Stimulated activated CD4-positive, alpha-beta T cell treated with anti-CD3 and anti-CD28 coated beads, Interleukin-1b, Interleukin-23, amount 100 ng/mL, for 48 hours (primary cell): ENCODE measurements at regions not wholly inside any gene's neighbourhood (a gene's known extent, or its start where the extent isn't known, plus 50 kb on each side); places are given as distances from the start of the nearest gene placed in this dataset.

ENCODE experiments used
- DNase-seq: peaks from one replicate; pipeline ENCODE4 v3.0.0-alpha.2; 2020

DNA sequence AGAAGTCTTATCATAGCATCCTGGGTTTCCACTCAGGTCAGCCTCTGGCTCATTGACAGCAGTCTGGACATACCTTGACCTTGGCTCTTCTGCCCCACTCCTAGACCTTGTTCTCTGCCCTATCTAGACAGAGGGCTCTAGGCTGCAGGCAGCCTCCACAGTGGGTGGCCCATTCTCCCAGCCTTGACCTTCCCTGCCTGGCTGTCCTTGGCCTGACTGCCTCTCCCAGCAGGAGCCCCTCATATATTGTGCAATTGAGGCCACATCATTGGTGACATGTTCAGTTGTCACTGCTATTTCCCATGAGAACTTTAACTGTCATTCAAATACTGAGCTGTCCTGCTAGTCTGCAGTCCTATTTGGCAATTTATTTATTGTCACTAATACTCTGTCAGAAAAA lies 503.4 kb downstream of the PLXNA4 start:
- no peak for DNase-seq

DNA sequence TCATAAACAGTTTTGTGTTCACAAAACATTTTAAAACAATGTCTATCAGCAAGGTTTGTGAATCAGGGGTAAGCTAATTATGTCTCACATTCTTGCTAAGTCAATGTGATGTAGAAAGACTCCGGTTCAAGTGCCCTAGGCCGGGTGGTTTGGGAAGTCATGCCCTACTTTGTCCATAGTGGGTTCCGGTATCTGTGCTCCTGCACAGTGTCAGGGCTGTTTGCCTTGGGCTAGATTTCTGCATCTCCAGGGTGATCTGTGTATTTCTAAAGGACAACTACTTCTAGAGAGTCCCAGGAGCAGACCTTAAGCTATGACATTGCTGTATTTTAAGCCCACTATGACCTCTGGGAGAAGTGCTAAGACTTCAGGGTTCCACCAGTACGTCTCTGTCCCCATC lies 504.1 kb downstream of the PLXNA4 start:
- DNase-seq: no peak

DNA sequence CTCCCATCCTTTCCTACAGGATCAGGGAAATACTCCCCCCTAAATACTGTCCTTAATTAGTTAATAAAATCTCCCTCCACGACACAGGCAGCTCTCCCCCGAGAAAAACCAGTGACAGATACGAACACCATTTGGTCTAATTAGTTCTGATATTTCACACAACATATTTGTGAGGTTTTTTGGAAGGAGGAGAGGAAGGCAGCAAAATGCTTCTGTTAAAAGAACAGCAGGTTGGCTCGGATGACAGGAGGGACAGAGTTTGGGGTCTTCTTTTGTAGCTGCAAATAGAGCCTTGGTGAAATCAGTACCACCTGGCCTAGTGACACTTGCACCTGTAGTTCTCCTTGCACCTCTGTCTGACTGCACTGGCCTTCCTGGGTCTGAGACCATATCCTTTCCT lies 507.0 kb downstream of the PLXNA4 start:
- DNase-seq: no peak

DNA sequence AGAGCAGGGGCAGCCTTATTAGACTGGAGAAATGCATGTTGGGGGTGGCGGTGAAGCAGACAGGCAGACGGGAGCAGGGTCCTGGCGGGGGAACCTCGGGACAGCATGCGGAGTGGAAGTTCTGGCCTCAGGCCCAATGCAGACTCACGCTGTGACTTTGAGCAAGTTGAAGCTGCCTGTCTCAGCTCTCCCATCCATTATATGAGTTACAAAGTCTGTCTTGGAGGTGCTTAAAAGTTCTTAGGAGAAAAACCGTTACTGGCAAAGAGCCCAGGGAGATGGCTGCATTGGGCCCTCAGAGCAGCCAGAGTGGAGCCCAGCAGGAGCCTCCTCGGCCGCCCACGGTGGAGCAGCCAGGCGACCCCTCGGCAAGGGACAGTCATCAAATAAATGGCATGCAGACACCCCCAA lies 509.5 kb downstream of the PLXNA4 start:
- DNase-seq: no peak

DNA sequence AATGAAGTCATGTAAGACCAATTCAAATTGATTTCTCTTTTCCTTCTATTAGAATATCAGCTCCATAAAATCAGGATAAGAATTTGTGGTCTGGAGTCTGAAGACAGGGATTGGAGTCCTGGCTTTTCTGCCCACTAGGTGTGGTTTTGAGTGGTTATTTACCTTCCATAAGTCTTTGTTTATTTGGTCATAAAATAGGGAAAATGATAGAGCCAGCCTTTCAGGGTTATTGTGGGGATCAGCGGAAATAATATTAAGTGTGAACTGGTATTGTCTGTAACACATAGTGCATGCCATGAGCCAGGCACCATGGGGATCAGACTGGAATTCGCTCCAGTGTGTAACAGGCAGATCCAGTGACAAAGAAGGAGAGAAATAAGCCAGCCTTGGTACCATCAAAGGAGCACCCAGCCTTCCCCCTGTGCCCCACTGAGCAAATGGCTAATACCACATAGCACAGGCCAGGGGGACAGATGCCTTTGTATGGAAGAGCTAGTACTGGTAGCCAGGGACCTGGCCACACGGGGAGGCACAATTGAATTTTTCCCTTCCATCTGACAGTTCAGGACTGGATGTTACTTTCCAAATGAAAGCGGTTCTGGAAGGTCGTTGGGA lies 509.7 kb upstream of the PODXL start:
- DNase-seq: no peak

DNA sequence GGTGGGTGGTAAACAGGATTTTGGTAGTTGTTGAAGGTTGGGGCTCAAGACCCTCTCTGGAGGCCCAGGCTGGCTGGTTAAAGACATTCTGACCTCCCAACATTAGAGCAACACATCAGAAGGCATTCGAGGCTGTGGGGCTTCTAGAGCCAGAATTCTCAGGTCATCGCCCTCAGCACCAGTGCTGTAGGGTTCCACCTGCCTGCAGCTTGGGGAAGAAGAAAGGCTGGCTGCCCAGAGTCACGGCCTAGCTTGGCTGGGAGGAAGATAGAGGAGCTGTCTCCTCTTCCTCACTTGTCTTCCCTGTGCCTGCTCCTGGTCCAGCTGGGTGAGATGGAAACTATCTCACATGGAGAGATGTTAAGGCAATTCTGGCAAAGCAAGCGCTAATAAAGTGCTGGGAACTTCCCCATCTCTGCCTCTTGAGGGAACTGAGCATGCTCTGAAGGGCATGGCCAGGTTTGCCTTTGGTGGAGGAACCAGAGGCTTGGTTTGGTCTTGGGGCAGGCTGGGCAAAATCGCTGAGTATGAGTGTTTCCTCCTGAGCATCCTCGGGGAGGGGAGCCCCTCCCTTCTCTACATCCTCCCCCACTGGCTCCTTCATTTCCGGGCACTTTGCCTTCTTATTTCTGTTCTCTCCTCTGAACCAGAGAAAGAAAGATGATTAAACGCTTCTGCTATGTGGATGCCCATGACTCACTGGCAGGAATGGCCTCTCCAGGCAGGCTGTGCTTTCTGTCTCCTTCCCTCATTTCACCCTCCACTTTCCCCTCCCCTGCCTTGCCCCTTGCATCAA lies 509.0 kb upstream of the PODXL start:
- DNase-seq: no peak

DNA sequence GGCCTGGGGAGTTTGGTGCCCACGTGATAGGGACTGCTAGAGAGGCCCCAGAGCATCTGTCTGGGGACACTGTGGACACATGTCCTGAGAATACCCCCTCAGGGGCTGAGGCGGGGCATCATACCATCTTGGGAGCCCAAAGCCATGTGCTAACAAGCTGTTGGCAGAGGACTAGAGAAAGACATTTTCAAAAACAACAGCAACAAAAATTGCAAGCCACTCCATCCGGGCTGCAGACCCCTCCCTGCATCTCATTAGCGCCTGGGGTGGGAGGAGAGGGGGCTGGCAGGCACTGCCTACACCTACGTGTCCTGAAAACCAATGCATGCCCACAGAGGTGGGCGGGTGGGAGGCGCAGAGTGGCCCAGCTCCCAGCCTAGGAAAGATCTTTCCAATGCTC lies 507.4 kb upstream of the PODXL start:
- DNase-seq: no peak

DNA sequence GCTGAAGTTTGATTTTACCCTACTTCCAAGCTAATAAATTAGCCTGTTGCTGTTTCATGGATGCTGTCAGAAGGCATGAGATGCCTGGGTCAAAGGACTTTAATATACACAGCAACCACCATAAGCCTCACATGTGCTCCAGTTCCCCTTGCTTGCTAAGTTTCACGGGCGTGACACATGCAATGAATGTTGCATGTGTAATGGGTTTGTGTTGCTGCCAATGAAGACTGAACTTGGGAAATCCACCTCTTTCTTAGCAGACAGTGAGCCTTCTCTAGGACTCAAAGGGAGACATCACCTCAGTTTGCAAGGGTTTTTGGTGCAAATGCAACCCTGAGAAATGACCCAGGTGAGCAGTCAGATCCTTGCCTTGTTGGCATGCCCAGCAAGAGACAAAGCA lies 505.5 kb upstream of the PODXL start:
- DNase-seq: no peak

DNA sequence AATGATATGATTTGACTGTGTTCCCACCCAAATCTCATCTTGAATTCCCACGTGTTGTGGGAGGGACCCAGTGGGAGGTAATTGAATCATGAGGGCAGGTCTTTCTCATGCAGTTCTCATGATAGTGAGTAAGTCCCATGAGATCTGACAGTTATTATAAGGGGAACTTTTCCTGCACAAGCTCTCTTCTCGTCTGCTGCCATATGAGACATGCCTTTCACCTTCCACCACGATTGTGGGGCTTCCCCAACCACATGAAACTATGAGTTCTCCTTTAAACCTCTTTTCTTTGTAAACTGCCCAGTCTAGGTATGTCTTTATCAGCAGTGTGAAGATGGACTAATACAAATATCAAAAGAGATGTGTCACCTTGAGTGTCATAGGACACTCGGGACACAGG lies 502.7 kb upstream of the PODXL start:
- DNase-seq: no peak

DNA sequence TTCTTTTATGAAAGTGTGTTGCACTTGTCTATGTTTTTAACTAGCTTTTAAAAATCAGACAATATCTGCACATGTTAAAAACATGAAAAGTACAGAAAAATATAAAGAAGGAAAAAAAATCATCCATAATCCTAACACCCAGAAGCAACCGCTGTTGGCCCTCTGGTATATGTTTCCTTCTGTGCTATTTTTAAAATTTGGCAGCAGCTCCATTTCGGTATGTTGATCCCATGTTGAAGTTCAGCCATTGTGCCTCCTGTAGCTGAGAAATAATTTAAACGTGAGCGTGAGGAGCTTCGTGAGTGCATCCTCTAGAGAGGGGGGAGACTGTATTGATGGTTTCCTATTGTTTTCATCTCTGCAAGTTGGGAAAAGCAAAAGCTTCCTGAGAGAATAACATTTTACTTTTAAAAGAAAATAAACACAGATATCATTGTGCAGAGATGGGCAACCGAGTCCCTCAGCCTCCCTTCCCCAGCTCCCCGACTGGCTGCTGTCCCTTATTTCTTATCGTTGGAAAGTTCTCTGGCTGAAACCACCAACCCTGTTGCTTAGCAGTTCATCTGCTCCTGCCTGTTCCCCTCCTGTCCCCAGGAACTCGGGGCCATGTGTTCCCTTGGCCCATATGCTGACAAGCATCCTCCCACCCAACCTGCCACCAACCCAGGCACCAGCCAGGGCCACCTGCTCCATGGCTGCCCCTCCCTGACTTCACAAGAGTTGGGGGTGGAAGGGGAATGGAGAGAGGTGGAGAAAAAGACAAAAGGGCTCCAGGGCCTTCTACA lies 499.1 kb upstream of the PODXL start:
- DNase-seq: no peak

DNA sequence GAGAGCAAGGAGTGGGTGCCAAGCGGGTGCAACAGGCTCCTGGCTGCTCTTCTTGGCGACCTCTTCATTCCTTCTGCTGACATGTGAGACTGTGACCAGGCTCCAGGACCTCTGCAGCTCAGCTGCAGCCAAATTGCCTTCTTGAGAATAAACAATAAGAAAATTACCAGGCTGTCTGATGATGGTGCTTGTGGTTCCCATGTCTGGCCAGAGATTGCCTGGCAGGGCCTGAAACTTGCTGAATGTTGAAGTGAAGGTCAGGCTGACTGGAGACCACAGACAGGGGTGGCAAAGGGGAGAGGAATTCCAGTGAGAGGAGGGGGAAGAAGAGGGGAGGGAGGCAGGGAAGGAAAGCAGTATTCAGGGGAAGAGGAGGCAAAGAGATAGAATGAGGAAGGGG lies 497.4 kb upstream of the PODXL start:
- no peak for DNase-seq

DNA sequence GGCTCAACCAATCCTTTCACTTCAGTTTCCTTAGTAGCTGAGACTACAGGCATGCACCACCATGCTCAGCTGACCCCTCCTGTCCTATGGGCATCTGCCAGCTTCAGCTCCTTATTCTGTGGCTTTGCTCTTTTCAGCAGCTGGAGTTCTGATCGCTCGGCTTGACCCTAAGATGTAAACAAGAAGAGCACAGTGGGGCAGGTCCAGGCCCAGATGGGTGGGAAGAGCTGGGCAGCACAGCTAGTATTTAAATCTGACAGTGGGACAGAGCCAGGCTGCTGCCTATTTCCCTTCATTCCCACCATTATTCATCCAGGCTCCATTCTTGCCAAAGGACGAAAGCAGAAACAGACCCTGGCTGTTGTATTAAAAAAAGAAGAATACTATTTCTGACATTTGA lies 494.9 kb upstream of the PODXL start:
- DNase-seq: no peak

DNA sequence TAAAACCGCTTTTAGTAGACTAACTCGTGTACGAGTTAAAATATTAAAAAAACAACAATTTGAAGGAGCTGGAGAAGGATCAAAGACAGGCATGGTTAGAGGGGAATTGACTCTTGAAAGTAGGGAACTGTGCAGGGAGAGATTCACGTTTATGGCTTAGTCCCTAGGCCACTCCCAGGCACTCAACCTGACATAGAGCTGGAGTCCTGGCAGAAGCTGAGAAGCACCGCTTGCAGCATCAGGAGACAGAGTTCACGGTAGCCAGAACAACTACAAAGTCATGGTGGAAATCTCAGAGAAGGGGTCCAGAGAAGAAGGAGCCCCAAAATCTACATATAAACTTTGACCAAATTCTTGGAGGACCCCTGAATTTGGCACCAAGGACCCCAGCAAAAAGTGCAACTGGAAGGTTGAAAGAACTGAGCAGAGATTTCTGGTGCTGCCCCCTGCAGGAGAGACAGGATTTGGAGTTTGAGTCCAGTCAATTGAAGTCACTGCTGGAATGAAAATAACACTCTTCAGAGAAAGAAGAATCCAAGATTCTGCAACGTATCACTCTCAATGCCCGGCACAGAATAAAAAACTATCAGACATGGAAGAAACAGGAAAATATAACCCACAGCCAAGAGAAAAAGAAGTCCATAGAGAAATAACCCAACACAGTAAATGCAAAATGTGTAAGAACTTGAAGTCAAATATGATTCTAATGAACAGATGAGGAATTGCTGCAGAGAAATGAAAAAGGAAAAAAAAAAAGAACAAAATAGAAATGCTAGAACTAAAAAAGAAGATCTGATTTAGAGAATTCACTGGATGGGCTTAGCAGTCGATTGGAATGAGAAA lies 493.3 kb upstream of the PODXL start:
- peak; percentile 14 for DNase-seq

DNA sequence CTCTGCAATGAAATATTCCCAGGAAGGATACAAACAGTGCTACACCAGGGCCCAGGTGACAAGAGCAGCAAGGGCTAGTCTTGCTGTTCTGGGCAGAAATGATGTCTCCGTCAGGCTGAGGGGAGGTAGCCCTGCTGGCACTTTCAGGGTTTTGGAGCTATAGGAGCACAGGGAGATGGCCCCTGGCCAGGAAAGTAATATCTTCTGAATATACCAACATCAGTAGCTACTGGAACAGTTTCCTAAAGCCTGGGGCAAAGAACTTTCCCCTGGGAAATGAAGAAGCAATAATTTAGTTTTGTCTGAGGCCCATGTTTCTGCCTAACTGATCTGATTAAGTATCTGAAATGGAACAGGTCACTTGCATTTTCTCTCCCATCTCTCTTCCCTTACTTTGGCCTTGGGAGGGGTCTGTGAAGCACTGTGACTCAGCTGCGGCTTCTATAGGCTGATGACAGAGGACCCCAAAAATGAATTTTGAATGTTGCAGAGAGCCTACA lies 489.1 kb upstream of the PODXL start:
- DNase-seq: no peak

DNA sequence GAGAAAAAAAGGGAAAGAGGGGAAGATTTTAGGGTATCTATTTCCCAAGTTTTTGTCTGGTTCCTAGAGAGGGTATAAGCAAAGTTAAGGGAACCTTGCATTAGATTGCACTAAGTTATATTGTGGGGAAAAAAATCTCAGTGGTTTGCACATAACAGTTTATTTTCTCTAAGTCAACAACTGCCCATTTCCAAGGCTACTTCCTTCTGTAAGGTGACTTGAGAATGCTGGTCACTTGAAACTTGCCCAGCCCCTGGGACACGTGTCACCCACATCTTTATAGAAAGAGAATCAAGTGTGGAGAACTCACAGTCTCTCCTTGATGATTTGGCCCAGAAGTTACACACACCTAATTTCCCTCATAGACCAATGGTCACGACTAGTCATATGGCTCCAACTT lies 488.6 kb upstream of the PODXL start:
- no peak for DNase-seq

DNA sequence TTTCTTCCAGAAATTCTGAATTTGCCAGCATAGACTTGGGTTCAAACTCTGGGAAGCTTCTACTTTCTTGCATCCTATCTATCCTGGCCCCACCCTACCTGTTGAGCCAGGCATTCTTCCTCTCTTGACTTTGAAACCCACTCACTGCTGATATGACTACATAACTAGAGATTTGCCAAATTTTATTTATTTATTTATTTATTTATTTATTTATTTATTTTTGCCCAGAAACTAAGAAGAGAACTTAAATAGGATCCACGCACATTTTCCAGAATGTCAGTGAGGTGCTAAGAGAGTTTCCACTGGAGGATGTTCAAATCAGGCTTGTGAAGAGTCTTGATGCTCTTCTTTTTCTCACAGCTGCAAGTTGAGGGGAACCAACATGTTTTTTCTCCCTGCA lies 487.8 kb upstream of the PODXL start:
- DNase-seq: no peak

DNA sequence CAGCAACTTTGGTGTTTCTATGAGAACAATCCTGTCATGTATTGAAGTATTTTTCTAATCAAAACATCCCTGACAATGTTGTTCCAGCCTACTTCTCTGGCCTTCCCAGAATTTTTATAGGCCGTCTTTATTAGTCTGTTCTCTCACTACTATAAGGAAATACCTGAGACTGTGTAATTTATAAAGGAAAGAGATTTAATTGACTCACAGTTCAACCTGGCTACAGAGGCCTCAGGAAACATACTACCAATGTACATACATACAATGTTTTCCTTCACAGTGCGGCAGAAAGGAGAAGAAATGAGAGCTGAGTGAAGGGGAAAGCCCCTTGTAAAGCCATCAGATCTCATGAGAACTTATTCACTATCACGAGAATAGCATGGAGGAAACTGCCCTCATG lies 484.7 kb upstream of the PODXL start:
- DNase-seq: no peak

DNA sequence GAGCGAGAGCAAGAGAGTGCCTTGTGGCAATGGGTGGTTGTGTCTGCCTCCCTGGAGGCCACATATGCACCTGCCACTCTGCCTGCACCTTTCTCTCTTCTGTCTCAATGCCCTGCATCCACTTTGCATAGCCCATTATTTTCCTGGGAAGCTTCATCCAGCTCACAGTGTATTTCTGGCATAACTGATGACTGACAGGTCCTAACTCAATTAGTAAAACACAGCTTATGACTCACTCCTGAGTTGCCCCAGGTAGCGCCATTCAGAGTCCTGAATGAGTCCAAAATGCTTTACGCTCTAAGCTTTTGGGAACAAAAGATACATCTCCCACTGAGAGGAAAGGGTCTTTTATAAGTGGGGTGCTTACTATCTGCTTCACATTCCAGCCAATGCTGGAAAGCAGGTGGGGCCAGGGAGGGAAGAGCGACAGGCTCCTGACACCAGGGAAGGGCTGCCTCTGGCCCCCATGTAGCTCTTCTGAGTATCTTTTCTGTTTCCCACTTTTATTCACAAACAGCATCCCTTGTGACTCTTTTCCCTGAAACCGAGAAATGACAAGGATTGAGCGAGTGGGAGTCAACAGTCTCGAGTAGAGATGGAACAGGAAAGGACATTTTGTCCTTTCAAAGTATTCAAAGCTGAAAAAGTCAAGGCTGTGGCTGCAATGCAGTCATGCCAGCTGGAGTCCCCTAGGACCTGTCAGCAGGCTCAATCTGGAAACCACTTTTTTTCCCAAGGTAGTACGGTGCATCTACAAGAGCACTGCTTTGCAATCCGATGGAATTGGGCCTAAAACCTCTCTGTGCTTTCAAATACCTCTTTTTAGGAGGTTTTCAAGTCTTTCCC lies 479.3 kb upstream of the PODXL start:
- DNase-seq: no peak

DNA sequence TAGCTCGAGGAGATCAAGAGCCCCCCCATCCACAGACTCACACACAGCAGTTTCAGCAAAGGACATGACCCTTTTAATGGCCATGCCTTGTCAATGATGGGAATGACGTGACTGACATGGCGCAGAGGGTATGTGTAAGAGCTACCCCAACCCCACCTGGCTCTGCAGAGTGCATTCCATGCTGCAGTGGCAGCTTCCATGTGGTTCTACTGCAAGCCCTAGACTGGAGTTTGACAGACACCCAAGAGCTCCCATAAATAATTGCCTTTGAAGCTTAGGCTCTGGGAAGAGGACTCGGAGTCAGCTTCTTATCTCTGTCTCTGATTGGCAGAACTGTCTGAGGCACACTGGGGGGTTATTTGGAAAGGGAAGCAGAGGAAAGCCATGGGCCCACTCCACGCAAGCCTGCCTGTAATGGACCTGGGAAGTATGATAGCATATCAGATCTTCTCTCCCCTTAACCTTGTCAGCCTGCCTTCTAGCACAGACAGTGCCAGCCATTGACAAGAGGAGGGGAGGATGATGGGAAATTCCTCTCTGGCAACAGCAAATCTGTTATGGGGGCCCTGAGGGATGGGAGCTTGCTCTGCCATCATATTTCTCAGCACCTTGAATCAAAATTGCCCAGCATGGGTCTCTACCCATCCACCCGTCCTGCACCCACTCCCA lies 478.5 kb upstream of the PODXL start:
- DNase-seq: no peak

DNA sequence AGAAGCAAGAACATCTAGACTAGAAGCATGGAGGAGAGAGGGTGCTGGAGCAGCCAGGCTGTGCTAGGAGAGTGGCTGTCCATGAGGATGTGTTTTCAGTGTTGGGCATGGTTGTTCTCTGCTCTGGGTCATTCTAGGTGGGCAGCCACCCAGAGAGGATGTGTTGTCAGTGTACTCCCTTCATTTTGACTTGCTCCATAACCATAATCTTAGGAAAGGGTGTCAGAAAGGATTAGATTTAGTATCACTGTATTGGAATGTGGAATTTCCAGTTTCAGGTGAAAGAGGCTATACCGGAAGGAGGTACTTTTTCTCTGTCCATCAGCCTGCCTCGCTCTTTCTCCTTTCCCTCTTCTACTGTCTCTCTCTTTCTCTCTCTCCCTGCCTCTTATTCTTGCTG lies 474.5 kb upstream of the PODXL start:
- DNase-seq: no peak

DNA sequence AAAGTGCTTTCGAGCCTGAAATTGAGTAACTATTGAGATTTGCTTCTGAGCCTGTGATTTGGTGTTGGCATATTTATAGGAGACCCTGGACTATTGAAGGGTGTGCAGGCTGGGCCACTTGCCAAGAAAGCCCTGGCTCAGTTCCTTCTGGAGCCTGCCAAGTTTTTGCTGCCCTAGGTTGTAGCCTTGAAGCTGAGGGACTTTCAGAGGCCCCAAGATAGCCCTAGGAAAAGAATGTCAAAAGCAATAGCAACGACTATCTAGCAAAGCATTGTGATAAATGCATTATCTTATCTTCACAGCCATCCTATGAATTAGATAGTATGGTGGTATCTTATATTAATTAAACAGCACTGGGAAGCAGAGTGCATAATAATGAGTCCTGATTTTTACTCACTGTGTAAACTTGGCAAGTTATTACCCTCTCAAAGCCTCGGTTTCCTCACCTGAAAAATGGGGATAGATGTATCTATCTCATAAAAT lies 473.7 kb upstream of the PODXL start:
- no peak for DNase-seq
